Gastrocnemius medialis (tissue), 4 donors: ENCODE measurements at regions not wholly inside any gene's neighbourhood (a gene's known extent, or its start where the extent isn't known, plus 50 kb on each side); places are given as distances from the start of the nearest gene placed in this dataset.

Experiments used
- CTCF ChIP-seq, 5 experiments: fragments of 450-650 bp in 3 of 5; fragments of 200-600 bp in 2 of 5; sonication (generic) in 2 of 5; IDR thresholded peaks in 4 of 5; conservative IDR thresholded peaks in 1 of 5; 1 replicate in 4 of 5; 2 replicates in 1 of 5; pipeline ENCODE4 v1.5.1; 2016 to 2019; ENCODE audit warnings: antibody characterized with exemption in 5 of 5, mild to moderate bottlenecking in 3 of 5, moderate library complexity in 3 of 5
- POLR2A ChIP-seq, 2 donors: fragments of 450-650 bp; IDR thresholded peaks; one replicate each; pipeline ENCODE4 v1.6.1; 2017; ENCODE audit warnings: antibody characterized with exemption in 2 of 2, mild to moderate bottlenecking in 2 of 2, moderate library complexity in 2 of 2

GRCh38 chr3:128549283-128550112 lies 56.5 kb upstream of the GATA2 start:
- TF ChIP-seq POLR2A (IDR thresholded peaks at IDR 0.05) = no peak
- TF ChIP-seq CTCF (IDR thresholded peaks at IDR 0.05 in 4 of 5, conservative IDR thresholded peaks at IDR 0.05 in 1 of 5) = no peak
